ENCODE measurements at regions not wholly inside any gene's neighbourhood (a gene's known extent, or its start where the extent isn't known, plus 50 kb on each side); places are given as distances from the start of the nearest gene placed in this dataset.
"Not testable (repeated sequence)": the region's sequence is repeated elsewhere in the genome, so short reads cannot be mapped to it uniquely, and the experiment has no call there.

DNA sequence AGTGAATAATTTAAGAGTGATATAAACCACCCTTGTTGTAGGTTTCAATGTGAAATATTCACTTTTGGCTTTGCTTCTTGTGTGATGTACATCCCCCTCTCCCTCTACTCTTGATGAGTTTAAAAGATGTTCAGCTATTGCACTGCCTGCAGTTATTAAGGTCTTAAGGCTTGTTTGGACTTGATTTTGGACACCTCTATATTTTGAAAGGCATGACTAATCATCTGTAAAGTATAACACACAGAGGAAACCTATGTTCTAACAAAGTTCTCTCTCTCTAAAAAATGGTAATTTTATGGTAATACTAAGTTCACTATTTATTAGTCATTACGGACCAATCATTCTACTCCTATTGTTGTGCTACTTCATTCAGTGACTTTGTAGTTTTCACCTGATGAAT is 1719.9 kb downstream of the GRIK2 start:
- no peak for TF ChIP-seq POLR2A (IDR thresholded peaks at IDR 0.05)
- TF ChIP-seq, protein P1, sequence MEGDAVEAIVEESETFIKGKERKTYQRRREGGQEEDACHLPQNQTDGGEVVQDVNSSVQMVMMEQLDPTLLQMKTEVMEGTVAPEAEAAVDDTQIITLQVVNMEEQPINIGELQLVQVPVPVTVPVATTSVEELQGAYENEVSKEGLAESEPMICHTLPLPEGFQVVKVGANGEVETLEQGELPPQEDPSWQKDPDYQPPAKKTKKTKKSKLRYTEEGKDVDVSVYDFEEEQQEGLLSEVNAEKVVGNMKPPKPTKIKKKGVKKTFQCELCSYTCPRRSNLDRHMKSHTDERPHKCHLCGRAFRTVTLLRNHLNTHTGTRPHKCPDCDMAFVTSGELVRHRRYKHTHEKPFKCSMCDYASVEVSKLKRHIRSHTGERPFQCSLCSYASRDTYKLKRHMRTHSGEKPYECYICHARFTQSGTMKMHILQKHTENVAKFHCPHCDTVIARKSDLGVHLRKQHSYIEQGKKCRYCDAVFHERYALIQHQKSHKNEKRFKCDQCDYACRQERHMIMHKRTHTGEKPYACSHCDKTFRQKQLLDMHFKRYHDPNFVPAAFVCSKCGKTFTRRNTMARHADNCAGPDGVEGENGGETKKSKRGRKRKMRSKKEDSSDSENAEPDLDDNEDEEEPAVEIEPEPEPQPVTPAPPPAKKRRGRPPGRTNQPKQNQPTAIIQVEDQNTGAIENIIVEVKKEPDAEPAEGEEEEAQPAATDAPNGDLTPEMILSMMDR (IDR thresholded peaks at IDR 0.05), result no peak
- intact Hi-C loops (cut with DNase I; ENCODE audit: low total_unique reads), result no loop called here
- no peaks in the 10 kb centered on the region for H3K9me3 ChIP-seq
- DNase-seq, result no peak
- no peaks in the 10 kb centered on the region for H3K4me1 ChIP-seq
- 96 to 97% methylated on average over 1 of the region's 1 CpG for WGBS, 2 donors
- no peak overlapping the region for H3K27ac ChIP-seq
- no peaks in the 10 kb centered on the region for H3K27me3 ChIP-seq
- no peaks in the 10 kb centered on the region for H3K36me3 ChIP-seq (ENCODE audit: low read depth, missing control alignments)
- H3K4me3 ChIP-seq, result no peak overlapping the region

DNA sequence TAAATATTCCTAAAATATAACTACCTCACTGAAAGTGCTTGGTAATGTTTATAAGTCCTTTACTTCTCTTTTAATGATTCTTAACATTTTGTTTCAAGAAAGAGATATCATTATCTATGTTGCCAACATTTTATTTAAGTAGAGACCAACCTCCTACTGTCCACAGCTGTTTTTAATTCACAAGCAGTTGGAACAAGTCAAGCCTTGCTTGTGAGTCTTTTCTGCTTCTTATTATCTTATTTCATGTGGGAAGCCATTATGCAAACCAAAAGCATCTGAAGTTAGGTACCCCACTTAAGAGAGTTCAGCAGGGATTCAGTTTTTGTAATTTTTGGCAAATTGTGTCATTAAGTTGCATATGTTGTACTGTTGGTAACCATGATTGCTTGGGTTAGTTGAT is 1714.5 kb downstream of the GRIK2 start:
- no peak for DNase-seq
- no peaks in the 10 kb centered on the region for H3K4me1 ChIP-seq
- intact Hi-C loops (cut with DNase I; ENCODE audit: low total_unique reads), result no loop called here
- H3K9me3 ChIP-seq, result no peaks in the 10 kb centered on the region
- no peak overlapping the region for H3K4me3 ChIP-seq
- H3K36me3 ChIP-seq (ENCODE audit: low read depth, missing control alignments), result no peaks in the 10 kb centered on the region
- no peaks in the 10 kb centered on the region for H3K27me3 ChIP-seq
- TF ChIP-seq POLR2A (IDR thresholded peaks at IDR 0.05), result no peak
- TF ChIP-seq, protein P1 (IDR thresholded peaks at IDR 0.05), result no peak
- H3K27ac ChIP-seq, result no peak overlapping the region

DNA sequence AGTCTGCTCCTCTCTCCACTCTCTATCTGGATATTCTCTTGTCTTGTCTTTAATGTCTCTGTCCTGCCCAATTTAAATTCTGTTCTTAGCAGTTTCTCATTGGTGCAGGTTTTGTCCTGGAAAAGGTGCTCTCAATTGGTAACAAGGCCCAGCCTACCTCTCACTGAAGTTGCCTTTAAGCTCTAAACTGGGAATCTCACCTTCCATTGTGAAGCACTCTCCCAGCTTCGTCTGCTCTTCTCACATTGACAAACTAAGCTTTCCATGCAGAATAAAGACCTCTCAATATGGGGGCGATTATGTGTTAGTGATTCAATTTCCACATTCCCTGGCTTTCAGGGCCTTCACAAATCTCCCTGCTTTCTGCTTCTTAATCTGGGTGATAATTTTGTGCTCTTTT is 1712.2 kb downstream of the GRIK2 start:
- DNase-seq, result no peak
- H3K36me3 ChIP-seq (ENCODE audit: low read depth, missing control alignments), result no peaks in the 10 kb centered on the region
- H3K4me1 ChIP-seq, result no peaks in the 10 kb centered on the region
- WGBS, 2 donors, result 63 to 68% methylated on average over 2 of the region's 2 CpGs
- no peaks in the 10 kb centered on the region for H3K9me3 ChIP-seq
- no peak overlapping the region for H3K4me3 ChIP-seq
- no peak overlapping the region for H3K27ac ChIP-seq
- TF ChIP-seq, protein P1 (IDR thresholded peaks at IDR 0.05), result no peak
- no peak for TF ChIP-seq POLR2A (IDR thresholded peaks at IDR 0.05)
- intact Hi-C loops (cut with DNase I; ENCODE audit: low total_unique reads), result no loop called here
- H3K27me3 ChIP-seq, result no peaks in the 10 kb centered on the region

DNA sequence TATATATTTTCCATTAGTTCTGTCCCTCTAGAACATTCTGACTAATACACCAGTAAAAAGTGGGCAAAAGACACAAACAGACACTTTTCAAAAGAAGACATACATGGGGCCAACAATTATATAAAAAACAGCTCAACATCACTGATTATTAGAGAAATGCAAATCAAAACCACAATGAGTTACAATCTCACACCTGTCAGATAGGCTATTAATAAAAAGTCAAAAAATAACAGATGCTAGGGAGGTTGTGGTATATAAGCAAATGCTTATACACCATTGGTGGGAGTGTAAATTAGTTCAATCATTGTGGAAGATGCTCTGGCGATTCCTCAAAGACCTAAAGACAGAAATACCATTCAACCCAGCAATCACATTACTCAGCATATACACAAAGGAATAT is 1707.8 kb downstream of the GRIK2 start:
- Histone ChIP-seq H3K27ac (no peak overlapping the region), H3K36me3 (ENCODE audit: low read depth, missing control alignments) (no peaks in the 10 kb centered on the region), H3K27me3 (no peaks in the 10 kb centered on the region), H3K4me3 (no peak overlapping the region), H3K9me3 (no peaks in the 10 kb centered on the region), H3K4me1 (no peaks in the 10 kb centered on the region)
- no peak for TF ChIP-seq POLR2A (IDR thresholded peaks at IDR 0.05)
- TF ChIP-seq, protein P1 (IDR thresholded peaks at IDR 0.05), result no peak
- WGBS, 2 donors, result 92 to 94% methylated on average over 1 of the region's 1 CpG
- DNase-seq, result no peak
- intact Hi-C loops (cut with DNase I; ENCODE audit: low total_unique reads), result no loop called here

DNA sequence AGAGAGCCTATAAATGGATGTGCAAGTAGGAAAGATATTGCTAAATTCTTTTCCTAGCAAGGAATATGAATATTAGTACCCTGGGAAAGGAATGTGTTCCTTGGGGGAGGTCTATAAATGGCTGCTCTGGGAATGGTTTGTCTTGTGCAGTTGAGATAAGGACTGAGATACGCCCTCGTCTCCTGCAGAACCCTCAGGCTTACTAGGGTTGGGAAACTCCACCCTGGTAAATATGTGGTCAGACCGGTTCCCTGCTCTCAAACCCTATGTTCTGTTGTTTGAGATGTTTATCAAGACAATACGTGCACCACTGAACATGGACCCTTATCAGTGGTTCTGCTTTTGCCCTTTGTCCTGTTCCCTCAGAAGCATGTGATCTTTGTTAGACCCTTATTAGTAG is 1698.9 kb downstream of the GRIK2 start:
- H3K4me1 ChIP-seq; intact Hi-C loops (cut with DNase I; ENCODE audit: low total_unique reads); H3K36me3 ChIP-seq (ENCODE audit: low read depth, missing control alignments); H3K27ac ChIP-seq; DNase-seq; H3K4me3 ChIP-seq; H3K9me3 ChIP-seq; H3K27me3 ChIP-seq: not testable (repeated sequence)
- 93% methylated on average over 4 of the region's 4 CpGs for WGBS, 2 donors

All from testis (tissue), 2 donors.